ENCODE measurements at regions not wholly inside any gene's neighbourhood (a gene's known extent, or its start where the extent isn't known, plus 50 kb on each side); places are given as distances from the start of the nearest gene placed in this dataset.

DNA sequence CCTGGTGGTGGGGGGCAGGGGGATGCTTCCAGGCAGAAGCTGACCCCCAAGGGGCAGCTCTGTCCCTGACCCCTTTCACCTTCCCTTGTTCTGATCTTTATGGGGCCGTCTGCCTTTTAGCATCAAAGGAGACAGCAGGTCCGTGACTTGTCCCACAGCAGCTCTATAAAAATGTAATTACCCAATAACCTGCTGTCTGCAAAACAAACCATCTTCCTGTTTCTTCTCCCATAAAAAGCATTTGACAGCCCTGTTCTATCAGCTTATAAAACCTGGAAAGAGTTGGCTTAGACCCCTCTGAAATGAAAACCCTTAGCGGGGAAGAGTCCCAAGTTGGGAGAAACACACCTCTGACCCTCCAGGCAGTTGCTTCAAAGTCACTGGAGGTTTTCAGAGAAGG, 416.9 kb downstream of the MED13L start:
- TF ChIP-seq, protein P1, sequence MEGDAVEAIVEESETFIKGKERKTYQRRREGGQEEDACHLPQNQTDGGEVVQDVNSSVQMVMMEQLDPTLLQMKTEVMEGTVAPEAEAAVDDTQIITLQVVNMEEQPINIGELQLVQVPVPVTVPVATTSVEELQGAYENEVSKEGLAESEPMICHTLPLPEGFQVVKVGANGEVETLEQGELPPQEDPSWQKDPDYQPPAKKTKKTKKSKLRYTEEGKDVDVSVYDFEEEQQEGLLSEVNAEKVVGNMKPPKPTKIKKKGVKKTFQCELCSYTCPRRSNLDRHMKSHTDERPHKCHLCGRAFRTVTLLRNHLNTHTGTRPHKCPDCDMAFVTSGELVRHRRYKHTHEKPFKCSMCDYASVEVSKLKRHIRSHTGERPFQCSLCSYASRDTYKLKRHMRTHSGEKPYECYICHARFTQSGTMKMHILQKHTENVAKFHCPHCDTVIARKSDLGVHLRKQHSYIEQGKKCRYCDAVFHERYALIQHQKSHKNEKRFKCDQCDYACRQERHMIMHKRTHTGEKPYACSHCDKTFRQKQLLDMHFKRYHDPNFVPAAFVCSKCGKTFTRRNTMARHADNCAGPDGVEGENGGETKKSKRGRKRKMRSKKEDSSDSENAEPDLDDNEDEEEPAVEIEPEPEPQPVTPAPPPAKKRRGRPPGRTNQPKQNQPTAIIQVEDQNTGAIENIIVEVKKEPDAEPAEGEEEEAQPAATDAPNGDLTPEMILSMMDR (IDR thresholded peaks at IDR 0.05), result no peak
- Histone ChIP-seq H3K27ac (no peak overlapping the region), H3K4me1 (ENCODE audit: control insufficient read depth in 1 of 2, low read depth in 2 of 2) (no peaks in the 10 kb centered on the region), H3K27me3 (replicated peaks; ENCODE audit: insufficient read depth) (no peaks in the 10 kb centered on the region), H3K4me3 (no peak overlapping the region), H3K9me3 (no peaks in the 10 kb centered on the region), H3K36me3 (no peaks in the 10 kb centered on the region)
- ATAC-seq (ENCODE audit: insufficient number of reproducible peaks, low FRiP score, low read depth) (no peak), DNase-seq (ENCODE audit: low spot score) (no peak)

DNA sequence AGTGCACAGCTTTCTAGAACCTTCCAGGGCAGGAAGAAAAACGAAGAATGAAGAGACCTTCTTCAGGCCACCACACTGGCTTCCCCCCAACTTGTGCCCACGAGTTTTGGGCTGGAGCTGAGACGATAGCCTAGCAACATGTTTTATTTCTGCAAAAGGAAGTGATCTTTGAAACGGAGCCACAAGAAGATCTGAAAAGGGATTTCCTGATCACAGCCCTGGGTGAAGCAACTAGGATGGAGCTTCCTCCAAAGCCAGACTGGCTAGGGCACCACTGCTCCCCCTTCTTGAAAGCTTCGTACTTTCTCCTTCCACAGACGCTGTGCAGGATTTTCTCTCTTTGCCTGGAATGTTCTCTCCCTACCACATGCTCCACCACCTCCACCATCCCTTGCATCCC, 418.3 kb downstream of the MED13L start:
- no peak for DNase-seq (ENCODE audit: low spot score)

DNA sequence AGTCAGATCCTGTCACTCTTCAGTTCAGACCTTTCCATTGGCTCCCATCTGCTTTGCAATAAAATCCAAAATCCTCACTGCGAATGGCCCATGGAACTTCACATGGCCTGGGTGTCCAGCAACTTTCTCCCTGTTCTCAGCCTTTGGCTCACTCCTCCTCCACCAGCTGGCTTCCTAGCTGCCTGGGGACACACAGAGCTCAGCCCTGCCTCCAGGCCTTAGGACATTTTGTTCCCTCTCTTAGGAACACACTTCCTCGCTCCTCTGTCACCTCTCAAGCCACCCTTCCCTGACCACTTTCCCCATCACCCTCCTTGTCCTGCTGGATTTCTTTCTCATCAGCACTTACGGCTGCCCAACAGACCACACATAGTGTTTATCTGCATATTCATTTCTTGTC, 419.6 kb downstream of the MED13L start:
- Histone ChIP-seq H3K27ac (no peak overlapping the region), H3K4me3 (no peak overlapping the region), H3K4me1 (ENCODE audit: control insufficient read depth in 1 of 2, low read depth in 2 of 2) (no peaks in the 10 kb centered on the region), H3K36me3 (no peaks in the 10 kb centered on the region), H3K27me3 (replicated peaks; ENCODE audit: insufficient read depth) (no peaks in the 10 kb centered on the region), H3K9me3 (no peaks in the 10 kb centered on the region)
- ATAC-seq (ENCODE audit: insufficient number of reproducible peaks, low FRiP score, low read depth) (no peak), DNase-seq (ENCODE audit: low spot score) (no peak)
- TF ChIP-seq, protein P1 (IDR thresholded peaks at IDR 0.05), result no peak

More for the DNA sequence above, 418.3 kb downstream of the MED13L start:
- H3K36me3 ChIP-seq, result no peaks in the 10 kb centered on the region
- H3K4me1 ChIP-seq (ENCODE audit: control insufficient read depth in 1 of 2, low read depth in 2 of 2), result no peaks in the 10 kb centered on the region
- TF ChIP-seq, protein P1 (IDR thresholded peaks at IDR 0.05), result no peak
- no peaks in the 10 kb centered on the region for H3K9me3 ChIP-seq
- H3K27ac ChIP-seq, result no peak overlapping the region
- no peak overlapping the region for H3K4me3 ChIP-seq
- ATAC-seq (ENCODE audit: insufficient number of reproducible peaks, low FRiP score, low read depth), result no peak
- no peaks in the 10 kb centered on the region for H3K27me3 ChIP-seq (replicated peaks; ENCODE audit: insufficient read depth)

DNA sequence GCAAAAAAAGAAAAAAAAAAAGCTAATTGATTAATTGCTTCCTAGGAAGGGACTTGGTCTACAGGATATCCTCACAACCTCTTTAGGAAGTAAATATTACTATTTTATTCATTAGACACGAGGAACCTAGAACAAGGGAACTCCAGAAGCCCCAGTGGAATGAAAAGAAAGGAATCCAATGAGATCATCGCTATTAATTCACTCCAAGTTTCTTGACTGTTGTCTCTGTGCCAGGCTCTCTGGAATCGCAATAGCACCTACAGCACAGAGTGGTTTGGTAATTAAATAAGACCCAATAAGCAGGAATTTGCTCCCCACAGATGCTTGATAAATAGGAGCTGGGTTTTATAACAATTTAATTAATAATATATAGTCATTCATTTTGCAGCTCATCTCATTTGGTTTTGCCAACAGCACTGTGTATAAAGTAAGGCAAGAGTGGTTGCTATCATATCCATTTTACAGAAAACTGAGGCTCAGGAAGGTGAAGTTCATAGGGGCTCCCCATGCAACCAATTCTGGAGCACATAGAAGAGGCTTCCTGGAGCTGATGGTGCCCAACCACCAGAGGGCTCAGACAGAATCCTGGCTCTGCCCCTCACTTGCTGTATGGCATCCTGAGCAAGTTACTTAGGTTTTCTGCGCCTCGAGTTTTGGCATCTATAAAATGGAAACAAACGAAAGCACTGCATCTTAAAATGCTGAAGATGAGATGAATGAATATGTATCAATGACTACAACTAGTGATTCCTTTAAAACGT, 420.2 kb downstream of the MED13L start:
- H3K27me3 ChIP-seq (replicated peaks; ENCODE audit: insufficient read depth), result no peaks in the 10 kb centered on the region
- no peaks in the 10 kb centered on the region for H3K36me3 ChIP-seq
- no peak for ATAC-seq (ENCODE audit: insufficient number of reproducible peaks, low FRiP score, low read depth)
- TF ChIP-seq, protein P1 (IDR thresholded peaks at IDR 0.05), result no peak
- no peaks in the 10 kb centered on the region for H3K9me3 ChIP-seq
- H3K27ac ChIP-seq, result no peak overlapping the region
- H3K4me3 ChIP-seq, result no peak overlapping the region
- H3K4me1 ChIP-seq (ENCODE audit: control insufficient read depth in 1 of 2, low read depth in 2 of 2), result no peaks in the 10 kb centered on the region
- DNase-seq (ENCODE audit: low spot score), result no peak

DNA sequence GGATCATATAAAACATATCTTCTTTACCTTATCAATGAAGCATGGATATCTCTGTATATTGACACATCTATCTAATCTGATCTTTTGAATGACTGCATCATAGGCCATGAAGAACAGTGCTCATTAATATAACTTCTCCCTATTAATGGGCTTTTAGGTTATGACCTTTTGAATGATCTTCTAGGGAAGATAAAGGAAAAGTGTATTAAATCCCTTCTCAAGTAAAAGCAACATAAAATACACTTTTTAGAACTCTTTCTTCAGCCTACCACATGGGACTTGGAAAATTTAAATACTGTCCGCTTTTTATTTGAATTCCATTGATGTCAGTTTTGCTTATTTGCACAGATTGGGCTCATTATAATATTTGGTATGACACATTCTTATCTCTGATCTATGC, 425.4 kb downstream of the MED13L start:
- no peaks in the 10 kb centered on the region for H3K27me3 ChIP-seq (replicated peaks; ENCODE audit: insufficient read depth)
- ATAC-seq (ENCODE audit: insufficient number of reproducible peaks, low FRiP score, low read depth) (no peak), DNase-seq (ENCODE audit: low spot score) (no peak)
- no peak overlapping the region for H3K27ac ChIP-seq
- no peaks in the 10 kb centered on the region for H3K36me3 ChIP-seq
- no peaks in the 10 kb centered on the region for H3K4me1 ChIP-seq (ENCODE audit: control insufficient read depth in 1 of 2, low read depth in 2 of 2)
- H3K9me3 ChIP-seq, result no peaks in the 10 kb centered on the region
- TF ChIP-seq, protein P1 (IDR thresholded peaks at IDR 0.05), result no peak
- H3K4me3 ChIP-seq, result no peak overlapping the region

All from thoracic aorta (tissue), 2 donors.